ENCODE measurements at regions not wholly inside any gene's neighbourhood (a gene's known extent, or its start where the extent isn't known, plus 50 kb on each side); places are given as distances from the start of the nearest gene placed in this dataset.

DNA sequence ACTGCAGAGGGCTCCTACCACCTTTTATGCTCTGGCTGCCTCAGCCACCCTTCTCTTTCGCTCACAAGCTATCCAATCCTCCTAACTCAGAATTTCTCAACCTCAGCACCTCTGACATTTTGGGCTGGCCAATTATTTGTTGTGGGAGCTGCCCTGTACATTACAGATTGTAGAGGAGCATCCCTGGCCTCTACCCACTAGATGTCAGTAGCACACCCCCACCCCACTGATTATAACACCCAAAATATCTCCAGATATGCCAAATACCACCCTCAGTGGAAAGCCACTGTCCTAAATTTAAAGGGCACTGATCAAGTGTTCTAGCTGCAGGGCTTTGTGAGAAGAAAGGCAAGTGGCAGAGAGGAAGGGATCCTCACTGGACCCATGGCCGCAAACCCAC, 443.1 kb downstream of the SOX6 start:
- TF ChIP-seq, protein P1, sequence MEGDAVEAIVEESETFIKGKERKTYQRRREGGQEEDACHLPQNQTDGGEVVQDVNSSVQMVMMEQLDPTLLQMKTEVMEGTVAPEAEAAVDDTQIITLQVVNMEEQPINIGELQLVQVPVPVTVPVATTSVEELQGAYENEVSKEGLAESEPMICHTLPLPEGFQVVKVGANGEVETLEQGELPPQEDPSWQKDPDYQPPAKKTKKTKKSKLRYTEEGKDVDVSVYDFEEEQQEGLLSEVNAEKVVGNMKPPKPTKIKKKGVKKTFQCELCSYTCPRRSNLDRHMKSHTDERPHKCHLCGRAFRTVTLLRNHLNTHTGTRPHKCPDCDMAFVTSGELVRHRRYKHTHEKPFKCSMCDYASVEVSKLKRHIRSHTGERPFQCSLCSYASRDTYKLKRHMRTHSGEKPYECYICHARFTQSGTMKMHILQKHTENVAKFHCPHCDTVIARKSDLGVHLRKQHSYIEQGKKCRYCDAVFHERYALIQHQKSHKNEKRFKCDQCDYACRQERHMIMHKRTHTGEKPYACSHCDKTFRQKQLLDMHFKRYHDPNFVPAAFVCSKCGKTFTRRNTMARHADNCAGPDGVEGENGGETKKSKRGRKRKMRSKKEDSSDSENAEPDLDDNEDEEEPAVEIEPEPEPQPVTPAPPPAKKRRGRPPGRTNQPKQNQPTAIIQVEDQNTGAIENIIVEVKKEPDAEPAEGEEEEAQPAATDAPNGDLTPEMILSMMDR (IDR thresholded peaks at IDR 0.05), result no peak
- TF ChIP-seq POLR2A (IDR thresholded peaks at IDR 0.05) (no peak), EP300 (IDR thresholded peaks at IDR 0.05; ENCODE audit: low read depth) (no peak)
